ENCODE measurements at regions not wholly inside any gene's neighbourhood (a gene's known extent, or its start where the extent isn't known, plus 50 kb on each side); places are given as distances from the start of the nearest gene placed in this dataset.

DNA sequence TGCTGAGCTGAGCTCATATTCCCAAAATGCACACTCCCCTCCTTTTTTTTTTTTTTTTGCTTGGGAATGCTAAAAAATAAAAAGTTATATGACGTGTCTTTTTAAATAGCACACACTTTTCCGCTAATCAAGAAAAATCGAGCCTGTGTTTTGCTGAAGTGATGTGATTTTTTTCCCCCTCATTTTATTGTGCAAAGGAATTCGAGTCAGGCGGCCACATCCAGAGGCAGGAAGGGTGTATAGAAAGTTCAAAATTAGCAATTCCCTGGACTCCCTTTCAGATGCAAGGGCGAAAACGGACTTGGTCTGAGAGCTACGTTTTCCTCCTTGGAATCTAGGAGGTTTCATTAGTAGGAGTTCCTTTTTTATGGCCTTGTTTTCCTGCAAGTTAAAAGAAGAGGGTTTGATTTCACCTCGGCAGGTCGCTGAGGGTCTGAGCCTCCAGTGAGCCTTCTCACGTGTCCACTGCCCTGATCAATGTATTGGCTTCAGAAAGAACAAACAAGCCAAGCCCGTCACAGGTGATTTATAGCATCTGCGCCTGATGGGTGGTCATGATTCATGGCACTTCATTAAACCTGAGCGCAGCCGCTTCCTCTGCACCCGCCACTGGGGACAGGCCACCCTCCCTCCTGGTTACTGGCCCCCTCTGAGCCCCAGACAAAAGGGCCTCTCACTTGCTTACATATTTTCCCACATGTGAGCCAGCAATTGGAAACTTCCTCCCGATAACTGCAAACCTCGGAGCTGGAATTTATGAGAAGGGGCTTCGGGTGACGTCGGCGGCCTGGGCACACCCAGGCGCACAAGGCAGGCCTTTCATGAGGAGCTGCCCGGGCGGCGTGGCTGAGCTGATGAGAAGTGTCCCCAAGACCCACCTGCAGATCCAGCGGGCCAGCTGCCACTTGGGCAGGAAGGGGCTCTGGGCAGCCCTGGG is 64.4 kb upstream of the LINC01488 start:
- no peak for DNase-seq

DNA sequence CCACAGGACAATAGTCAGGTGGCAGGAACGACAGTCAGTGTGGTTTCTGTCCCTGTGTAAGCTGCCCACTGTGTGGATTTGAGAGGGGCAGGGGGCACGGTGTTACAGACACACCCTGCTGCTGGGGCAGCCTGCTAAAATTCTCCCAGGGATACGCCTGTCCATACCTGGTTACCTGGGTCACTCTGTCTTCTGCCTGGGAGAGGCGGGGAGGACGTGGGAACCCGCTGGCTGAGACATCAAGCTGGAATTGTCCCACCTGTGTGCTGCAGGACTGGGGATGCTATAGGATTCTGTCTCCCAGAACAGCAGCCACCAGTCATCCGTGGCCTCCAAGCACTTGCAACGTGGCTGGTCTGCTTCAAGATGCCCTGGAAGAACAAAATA is 63.8 kb upstream of the LINC01488 start:
- DNase-seq = no peak

DNA sequence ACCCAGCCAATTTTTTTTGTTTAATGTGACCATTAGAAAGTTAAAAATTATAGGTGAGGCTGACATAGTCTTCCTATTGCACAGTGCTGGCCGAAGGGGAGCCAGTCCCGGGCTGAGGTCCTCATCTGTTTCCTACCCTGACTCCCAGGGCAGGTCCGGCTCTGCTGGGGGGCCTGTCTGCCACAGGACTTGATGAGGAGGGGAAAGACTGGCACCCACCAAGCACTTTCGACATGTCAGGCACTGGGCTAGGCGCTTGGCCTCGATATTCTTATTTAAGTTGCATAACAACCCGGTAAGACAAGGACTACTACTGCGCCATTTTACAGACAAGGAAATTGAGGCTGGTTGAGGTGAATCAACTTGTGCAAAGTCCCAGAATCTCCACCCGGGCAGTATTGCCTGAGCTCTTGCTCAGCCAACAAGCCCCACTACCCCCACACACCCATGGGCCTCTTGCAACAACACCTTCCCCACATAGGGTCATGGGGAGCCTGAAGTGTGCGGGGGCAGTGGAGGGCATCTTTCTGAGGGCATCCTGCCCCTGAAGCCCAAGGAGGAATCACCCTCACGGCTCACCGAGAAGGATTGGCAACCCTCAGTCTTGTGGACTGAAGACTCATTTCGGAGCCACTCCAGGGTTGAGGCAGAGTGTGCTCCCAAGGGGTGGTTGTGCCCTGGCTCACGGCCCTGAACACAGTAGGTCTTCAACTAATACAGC is 62.7 kb upstream of the LINC01488 start:
- no peak for DNase-seq

DNA sequence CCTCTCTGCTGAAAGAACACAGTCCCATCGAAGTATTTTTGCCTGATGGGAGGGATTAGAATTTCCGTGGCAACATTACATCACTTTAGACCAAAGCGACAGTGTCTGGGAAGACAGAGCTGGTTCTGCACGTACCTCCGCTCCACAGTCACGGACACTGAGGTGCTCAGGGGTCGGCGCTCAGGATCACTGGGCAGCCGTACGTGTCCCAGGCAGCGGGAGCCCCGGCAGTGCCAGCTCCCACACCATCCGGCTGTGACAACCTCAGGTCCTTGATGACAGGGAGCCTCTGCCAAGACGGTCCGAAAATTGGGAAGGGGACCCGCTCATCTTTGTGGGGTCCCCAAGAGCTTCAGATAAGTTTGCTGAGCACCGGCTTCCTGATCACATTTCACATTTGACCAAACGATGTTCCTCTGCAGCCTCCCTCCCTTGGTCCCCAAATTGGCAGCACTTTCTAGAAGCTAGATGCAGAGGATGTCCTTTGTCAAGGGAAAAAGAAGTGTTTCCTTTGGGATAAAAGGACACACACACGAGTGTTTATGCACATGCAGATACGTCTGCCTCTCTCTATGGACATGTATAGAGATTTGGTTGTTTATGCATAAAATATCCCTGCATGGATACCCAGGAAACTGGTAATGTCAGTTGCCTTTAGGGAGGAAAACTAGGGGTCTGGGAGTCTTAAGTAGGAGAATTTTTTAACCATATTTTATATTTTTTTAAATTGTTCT is 61.6 kb upstream of the LINC01488 start:
- no peak for DNase-seq

DNA sequence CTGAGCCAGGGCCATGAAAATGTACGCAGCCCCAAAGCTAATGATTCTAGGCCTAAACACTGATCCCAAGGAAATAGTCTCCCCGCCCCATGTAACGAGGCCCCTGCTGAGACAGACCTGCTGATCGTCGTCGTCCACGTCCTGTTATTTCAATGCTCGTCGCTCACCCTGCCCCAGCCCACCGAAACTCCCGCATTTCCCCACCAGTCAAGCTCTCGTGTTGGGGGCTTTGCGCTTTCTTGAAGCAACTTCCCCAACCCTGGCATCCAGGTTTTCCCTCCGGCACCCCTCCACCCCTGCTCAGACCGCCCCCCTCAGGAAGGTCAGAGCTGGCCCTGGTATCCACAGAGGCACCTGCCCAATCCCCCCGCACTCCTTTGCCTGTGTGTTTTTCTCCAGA is 58.8 kb upstream of the LINC01488 start:
- DNase-seq = no peak

DNA sequence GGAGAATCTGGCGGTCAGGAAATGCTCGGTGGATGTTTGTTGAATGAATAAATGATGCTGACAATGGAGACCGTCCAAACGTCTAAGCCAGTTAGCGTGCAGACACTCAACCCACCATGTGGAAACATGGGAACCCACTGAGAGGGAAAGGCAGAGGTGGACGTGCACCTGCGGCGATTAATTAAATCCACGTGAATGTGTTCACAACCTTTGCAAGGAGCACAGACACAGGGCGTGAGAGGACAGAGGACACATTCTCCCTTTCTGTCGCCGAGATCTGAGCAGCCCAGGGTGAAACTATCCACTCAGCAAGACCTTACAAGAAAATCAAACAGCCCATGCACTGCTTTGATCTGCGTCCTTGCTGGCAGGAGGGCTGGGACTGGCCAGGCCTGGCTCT is 58.3 kb upstream of the LINC01488 start:
- no peak for DNase-seq

DNA sequence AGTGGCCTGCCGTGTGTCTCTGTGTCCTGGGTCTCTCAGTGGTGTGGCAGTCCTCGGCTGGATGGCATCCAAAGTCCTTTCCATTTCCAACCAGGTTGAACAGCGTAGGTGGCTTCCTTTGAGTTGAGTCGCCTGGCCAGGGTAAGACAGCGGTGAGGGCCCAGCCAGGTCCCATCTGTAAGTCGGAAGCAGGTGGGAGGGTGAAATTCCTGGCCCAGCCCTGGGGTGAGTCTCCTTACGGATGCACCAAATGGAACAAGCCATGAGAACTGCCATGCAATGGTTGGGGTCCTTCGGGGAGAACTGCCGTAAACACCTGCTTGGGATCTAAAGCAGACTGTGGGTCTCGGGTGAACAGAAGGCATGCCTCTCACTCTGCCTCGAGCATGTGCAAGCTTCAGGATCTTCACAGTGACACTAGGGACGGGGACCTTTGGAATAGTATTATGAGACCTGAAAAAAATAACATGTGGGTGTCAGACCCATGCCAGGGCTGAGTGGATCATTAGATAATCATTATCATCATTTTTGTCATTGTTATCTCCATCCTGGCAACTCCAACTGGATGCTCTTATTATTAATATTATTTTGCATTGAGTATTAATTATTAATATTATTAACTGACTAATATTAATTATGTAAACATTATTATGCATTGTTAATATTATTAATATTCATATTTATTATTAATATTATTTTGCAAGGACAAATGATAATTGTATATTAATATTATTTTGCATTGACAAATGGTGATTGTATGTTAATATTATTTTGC is 57.7 kb upstream of the LINC01488 start:
- no peak for DNase-seq

DNA sequence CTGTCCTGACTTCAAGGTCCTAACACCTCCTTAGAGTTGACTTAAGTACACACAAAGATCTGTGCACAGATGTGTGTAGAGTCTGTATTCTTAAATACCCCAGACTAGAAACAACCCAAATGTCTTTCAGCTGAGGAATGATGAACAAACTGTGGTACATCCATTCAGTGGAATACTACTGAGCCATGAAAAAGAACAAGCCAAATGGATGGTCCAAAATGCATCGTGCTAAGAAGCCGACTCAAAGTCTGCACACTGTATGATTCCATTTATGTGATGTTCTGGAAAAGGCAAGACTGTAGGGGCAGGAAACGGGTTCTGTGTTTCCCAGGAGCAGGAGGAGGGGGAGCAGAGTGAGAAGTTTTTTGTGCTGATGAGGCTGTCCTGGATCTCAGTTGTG is 56.7 kb upstream of the LINC01488 start:
- DNase-seq = no peak

DNA sequence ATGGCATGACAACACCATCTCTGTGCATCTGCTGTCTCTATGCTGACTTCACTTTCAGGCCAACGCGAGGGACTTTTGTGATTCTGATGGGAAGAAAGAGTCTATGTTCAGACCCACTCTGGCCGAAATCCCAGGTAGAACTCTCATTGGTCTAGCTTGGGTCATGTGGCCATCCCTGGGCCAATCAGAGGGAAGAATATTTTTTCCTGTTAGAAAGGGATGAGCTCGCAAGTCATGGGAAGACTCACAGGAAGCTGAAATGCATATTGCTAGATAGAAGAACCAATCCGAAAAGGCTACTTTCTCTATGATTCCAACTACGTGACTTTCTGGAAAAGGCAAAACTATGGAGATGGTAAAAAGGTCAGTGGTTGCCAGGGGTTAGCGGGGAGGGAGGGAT is 56.0 kb upstream of the LINC01488 start:
- no peak for DNase-seq

DNA sequence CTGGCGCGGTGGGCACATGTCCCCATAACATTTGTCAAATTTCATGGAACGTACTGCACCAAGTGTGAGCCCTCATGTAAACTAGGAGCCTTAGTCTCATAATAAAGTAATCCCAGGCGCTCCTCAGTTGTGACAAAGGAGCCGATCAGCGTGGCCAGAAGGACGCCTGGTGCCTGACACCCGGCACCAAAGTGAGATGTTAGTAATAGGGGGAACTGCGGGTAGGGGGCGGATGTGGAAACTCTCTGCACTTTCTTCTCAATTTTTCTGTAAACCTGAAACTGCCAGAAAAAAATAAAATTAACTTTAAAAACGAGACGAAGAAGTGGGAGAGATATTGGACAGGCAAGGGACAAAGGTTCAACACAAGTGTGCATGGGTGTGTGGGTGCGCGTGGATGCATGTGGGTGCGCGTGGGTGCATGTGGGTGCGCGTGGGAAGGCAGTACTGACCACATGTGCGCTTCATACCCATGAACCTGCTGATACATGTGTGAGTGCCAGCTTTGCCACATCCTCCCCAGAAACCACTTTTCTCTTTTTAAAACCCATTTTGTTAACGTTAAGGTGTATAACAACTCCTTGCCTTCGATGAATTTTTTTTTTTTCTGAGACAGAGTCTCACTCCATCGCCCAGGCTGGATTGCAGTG is 55.4 kb upstream of the LINC01488 start:
- DNase-seq = no peak

DNA sequence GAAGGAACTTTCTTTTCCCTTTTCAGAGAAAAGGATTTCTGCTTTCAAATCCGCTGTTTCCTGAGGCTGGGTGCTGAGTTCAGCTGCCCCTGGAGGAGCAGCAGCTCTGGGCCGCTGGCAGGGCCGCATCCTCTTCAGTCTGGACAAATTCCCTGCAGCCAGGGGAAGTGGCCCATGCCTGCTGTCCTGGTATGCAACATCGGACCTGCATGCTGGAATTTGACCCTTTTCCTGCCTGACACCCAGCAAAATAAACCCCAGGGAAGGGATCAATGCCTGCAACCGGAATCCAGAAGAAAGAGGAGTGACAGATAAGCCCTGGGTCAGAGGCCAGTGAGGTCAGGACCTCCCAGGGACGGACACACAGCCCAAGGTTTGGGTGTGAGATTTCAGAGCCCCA is 54.1 kb upstream of the LINC01488 start:
- DNase-seq = no peak

DNA sequence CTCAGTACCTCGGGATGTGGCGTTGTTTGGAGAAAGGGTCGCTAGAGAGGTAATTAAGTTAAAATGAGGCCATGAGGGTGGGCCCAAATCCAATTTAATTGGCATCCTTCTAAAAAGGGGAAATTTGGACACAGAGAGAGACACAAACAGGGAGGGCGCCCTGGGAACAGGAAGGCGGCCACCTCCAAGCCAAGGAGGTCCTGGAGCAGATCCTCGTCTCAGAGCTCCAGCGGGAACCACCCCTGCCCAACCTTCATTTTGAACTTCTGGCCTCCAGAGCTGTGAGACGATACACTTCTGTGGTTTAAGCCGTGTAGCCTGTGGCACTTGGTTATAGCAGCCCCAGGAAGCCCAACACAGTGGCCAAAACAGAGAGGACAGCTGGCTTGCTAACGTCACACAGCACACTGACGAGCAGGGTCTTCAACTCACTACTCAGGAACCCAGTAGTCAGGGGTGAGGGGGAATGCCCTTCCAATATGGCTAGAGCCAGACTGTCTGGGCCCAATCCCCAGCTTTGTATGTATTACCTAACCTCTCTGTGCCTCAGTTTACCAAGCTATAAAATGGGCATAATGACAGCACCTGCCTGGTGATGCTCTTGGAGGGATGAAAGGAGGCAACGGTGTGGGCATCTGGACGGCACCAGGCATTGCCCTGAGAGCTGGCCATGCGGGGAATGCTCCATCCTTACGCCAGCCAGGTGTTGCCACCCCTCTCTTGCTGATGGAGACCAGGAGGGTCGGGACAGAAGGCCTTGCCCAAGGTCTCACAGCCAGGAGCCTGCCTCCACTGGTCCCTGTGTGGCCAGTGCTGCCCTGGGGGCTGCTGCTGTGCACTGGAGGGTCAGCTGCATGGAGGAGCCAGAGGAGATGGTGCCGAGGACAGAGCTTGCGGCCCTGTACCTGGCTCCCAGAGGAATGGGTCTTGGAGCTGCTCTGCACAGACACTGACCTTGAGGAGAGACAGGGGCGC is 53.3 kb upstream of the LINC01488 start:
- no peak for DNase-seq

DNA sequence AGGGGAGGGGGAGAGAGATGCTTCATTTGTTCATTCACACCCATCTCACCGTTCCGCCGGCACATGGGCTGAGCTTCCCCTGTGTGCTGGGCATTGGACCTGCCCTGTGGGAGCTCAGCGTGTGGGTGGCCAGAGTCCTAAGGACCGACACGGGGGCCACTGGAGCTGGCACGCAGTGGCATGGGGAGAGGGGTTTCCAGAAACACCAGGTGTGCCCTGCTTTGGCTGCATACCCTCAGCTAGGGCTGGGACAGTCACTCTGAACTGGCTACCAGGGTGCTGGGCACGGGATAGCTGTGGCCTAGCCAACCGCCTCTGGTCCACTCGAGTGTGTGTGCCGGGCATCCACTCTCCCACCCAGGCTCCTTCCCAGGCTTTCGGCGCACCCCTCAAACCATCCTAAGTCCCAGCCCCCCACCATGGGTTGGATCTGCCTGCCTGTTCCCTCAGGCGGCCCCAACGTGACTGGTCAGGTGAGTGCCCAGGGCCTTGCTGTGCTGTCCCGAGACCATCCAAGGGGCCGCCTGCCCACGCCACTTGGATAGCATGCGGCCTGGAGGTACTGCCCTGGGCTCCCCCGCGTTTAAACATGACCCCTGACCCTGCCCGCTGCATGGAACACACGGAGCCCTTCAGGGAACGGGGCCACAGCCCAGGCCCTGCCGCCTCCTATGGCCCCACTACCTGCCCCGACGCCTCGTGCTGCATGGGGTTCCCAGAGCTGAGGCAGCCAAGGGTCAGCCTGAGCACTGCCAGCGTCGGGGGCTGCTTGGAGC is 51.6 kb upstream of the LINC01488 start:
- DNase-seq = no peak

DNA sequence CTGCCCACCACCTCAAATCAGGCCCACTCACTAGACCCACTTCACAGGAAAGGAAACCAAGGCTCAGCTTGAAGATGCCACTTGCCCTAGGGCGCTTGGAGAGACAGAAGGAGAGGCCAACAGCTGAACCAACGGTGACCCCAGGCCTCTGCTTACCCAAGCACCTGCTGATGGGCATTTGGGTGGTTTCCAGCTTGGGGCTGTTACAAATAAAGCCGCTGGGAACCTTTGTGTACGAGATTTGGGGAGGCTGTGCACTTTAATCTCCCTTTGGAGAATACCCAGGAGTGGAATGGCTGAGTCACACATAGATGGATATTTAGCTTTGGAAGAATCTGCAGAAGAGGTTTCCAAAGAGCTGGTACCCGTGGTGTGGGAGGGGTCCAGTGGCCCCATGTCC is 50.9 kb upstream of the LINC01488 start:
- no peak for DNase-seq

DNA sequence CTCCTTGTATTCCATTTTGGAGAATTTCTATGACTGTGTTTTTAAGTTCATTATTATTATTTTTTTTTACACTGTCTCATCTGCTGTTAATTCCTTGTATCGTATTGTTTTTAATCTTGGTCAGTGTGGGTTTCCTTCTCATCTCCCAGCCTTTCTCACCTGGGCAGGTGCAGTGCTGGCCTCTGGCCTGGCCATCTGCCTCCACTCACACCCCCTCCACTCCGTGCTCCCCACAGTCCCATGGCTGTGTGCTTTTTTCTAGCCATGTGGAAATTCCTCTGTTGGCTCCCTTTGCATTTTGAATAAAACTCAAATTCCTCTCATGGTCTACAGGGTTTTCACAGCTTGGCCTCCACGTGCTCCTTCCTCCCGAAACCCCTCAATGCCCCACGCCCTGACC is 50.3 kb upstream of the LINC01488 start:
- DNase-seq = no peak

Data from NCI-H1105 treated with DMSO at 0.1 percent for 48 hours (cell line).